ENCODE measurements at regions not wholly inside any gene's neighbourhood (a gene's known extent, or its start where the extent isn't known, plus 50 kb on each side); places are given as distances from the start of the nearest gene placed in this dataset.

DNA sequence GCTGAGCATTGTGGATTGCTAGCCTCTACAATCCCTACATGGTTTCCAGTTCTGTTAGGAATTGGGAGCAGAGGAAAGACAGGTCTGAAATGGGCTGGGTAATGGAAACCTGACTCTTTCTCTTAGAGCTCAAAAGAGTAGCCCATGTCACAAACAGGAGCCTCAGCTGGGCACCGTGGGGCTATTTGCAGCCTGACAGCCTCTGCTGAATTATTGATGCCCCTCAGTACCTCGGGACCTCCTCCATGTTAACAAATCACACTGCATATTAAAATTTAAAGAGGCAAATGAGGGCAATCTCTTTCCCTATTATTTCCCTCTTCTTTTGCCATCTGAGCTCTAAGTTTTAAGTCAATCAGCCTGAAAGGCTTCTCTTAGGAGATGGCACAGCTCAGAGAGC is 157.1 kb downstream of the TSEN15 start:
- Histone ChIP-seq H3K79me2 (ENCODE audit: control insufficient read depth, insufficient read depth, low read length) (no peaks in the 10 kb centered on the region), H4K20me1 (ENCODE audit: control insufficient read depth, extremely low read depth, insufficient read depth, low read length) (no peaks in the 10 kb centered on the region), H3K27me3 (ENCODE audit: control insufficient read depth, insufficient read depth, low read length) (no peaks in the 10 kb centered on the region), H3K36me3 (ENCODE audit: control insufficient read depth, insufficient read depth, low read length) (no peaks in the 10 kb centered on the region), H3K9ac (ENCODE audit: insufficient read depth, low read length) (no peak overlapping the region), H3K27ac (ENCODE audit: insufficient read depth, low read length) (no peak overlapping the region), H2AFZ (ENCODE audit: low read length) (no peak overlapping the region), H3K9me3 (ENCODE audit: control insufficient read depth, insufficient read depth, low read depth, low read length) (no peaks in the 10 kb centered on the region), H3K4me1 (ENCODE audit: control insufficient read depth, extremely low read depth, insufficient read depth, low read length) (peaks cover 3% of the 10 kb centered on the region), H3K4me3 (replicated peaks in 1 of 4; ENCODE audit: control extremely low read depth in 1 of 4, insufficient read depth in 1 of 4, low read depth in 3 of 4, low read length in 4 of 4) (no peak overlapping the region), H3K4me2 (ENCODE audit: extremely low read depth, insufficient read depth, low read length) (no peak overlapping the region)
- DNase-seq (ENCODE audit: low read depth in 2 of 2), result no peak
- no peak for TF ChIP-seq EZH2 (IDR thresholded peaks at IDR 0.05; ENCODE audit: low read length, missing control alignments)
- TF ChIP-seq, protein P1, sequence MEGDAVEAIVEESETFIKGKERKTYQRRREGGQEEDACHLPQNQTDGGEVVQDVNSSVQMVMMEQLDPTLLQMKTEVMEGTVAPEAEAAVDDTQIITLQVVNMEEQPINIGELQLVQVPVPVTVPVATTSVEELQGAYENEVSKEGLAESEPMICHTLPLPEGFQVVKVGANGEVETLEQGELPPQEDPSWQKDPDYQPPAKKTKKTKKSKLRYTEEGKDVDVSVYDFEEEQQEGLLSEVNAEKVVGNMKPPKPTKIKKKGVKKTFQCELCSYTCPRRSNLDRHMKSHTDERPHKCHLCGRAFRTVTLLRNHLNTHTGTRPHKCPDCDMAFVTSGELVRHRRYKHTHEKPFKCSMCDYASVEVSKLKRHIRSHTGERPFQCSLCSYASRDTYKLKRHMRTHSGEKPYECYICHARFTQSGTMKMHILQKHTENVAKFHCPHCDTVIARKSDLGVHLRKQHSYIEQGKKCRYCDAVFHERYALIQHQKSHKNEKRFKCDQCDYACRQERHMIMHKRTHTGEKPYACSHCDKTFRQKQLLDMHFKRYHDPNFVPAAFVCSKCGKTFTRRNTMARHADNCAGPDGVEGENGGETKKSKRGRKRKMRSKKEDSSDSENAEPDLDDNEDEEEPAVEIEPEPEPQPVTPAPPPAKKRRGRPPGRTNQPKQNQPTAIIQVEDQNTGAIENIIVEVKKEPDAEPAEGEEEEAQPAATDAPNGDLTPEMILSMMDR (conservative IDR thresholded peaks at IDR 0.05 in 1 of 2, IDR thresholded peaks at IDR 0.05 in 1 of 2; ENCODE audit: low read depth in 1 of 2, low read length in 2 of 2), result no peak

DNA sequence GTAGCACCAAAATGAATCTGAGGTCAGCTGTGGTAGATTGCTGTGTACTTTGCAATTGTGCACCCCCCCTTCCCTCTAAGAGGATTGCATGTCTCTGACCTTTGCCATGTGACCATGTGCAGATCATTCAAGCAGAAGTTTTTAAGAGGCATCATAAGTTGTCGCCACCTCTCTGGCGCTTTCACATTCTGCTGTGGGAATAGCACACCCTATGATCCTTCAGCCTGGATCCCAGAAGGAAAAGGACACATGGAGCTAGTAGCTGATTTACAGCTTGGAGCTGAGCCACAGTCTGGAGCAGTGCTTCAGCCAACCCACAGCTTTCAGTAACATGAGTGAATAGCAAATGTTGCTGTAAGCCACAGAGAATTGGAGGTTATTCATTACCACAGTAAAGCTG is 158.5 kb downstream of the TSEN15 start:
- peaks cover 3% of the 10 kb centered on the region for H3K4me1 ChIP-seq (ENCODE audit: control insufficient read depth, extremely low read depth, insufficient read depth, low read length)

DNA sequence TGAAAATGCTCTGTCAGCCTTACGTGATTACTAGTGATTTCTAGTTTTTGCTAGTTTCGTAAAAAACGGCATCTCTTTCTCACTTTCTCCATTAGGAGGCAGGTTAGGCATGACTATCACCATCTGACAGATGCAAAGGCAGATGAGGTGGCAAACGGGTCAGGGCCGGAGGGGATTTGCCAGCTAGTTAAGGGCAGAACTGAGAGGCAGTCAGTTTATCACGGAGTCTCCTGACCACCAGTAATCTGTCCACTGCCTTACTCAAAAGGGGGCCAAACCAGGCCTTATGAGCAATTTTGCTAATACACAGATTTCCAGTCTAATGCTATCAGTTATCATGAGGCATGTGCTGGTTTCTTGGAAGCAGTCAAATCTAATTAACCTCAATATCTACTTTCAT is 159.3 kb downstream of the TSEN15 start:
- no peak overlapping the region for H2AFZ ChIP-seq (ENCODE audit: low read length)
- no peaks in the 10 kb centered on the region for H3K27me3 ChIP-seq (ENCODE audit: control insufficient read depth, insufficient read depth, low read length)
- no peaks in the 10 kb centered on the region for H3K9me3 ChIP-seq (ENCODE audit: control insufficient read depth, insufficient read depth, low read depth, low read length)
- H3K36me3 ChIP-seq (ENCODE audit: control insufficient read depth, insufficient read depth, low read length), result no peaks in the 10 kb centered on the region
- H3K4me2 ChIP-seq (ENCODE audit: extremely low read depth, insufficient read depth, low read length), result no peak overlapping the region
- no peaks in the 10 kb centered on the region for H3K79me2 ChIP-seq (ENCODE audit: control insufficient read depth, insufficient read depth, low read length)
- TF ChIP-seq EZH2 (IDR thresholded peaks at IDR 0.05; ENCODE audit: low read length, missing control alignments), result no peak
- TF ChIP-seq, protein P1 (conservative IDR thresholded peaks at IDR 0.05 in 1 of 2, IDR thresholded peaks at IDR 0.05 in 1 of 2; ENCODE audit: low read depth in 1 of 2, low read length in 2 of 2), result no peak
- no peak for DNase-seq (ENCODE audit: low read depth in 2 of 2)
- no peak overlapping the region for H3K27ac ChIP-seq (ENCODE audit: insufficient read depth, low read length)
- H3K9ac ChIP-seq (ENCODE audit: insufficient read depth, low read length), result no peak overlapping the region
- H3K4me3 ChIP-seq (replicated peaks in 1 of 4; ENCODE audit: control extremely low read depth in 1 of 4, insufficient read depth in 1 of 4, low read depth in 3 of 4, low read length in 4 of 4), result no peak overlapping the region
- peaks cover 3% of the 10 kb centered on the region for H3K4me1 ChIP-seq (ENCODE audit: control insufficient read depth, extremely low read depth, insufficient read depth, low read length)
- no peaks in the 10 kb centered on the region for H4K20me1 ChIP-seq (ENCODE audit: control insufficient read depth, extremely low read depth, insufficient read depth, low read length)

More for the DNA sequence above, 158.5 kb downstream of the TSEN15 start:
- H4K20me1 ChIP-seq (ENCODE audit: control insufficient read depth, extremely low read depth, insufficient read depth, low read length), result no peaks in the 10 kb centered on the region
- no peak overlapping the region for H2AFZ ChIP-seq (ENCODE audit: low read length)
- H3K4me3 ChIP-seq (replicated peaks in 1 of 4; ENCODE audit: control extremely low read depth in 1 of 4, insufficient read depth in 1 of 4, low read depth in 3 of 4, low read length in 4 of 4), result no peak overlapping the region
- H3K36me3 ChIP-seq (ENCODE audit: control insufficient read depth, insufficient read depth, low read length), result no peaks in the 10 kb centered on the region
- H3K27ac ChIP-seq (ENCODE audit: insufficient read depth, low read length), result no peak overlapping the region
- H3K27me3 ChIP-seq (ENCODE audit: control insufficient read depth, insufficient read depth, low read length), result no peaks in the 10 kb centered on the region
- no peaks in the 10 kb centered on the region for H3K9me3 ChIP-seq (ENCODE audit: control insufficient read depth, insufficient read depth, low read depth, low read length)
- peak; percentile 62 to 63 for DNase-seq (ENCODE audit: low read depth in 2 of 2)
- H3K79me2 ChIP-seq (ENCODE audit: control insufficient read depth, insufficient read depth, low read length), result no peaks in the 10 kb centered on the region
- H3K4me2 ChIP-seq (ENCODE audit: extremely low read depth, insufficient read depth, low read length), result no peak overlapping the region
- H3K9ac ChIP-seq (ENCODE audit: insufficient read depth, low read length), result no peak overlapping the region
- TF ChIP-seq EZH2 (IDR thresholded peaks at IDR 0.05; ENCODE audit: low read length, missing control alignments), result no peak
- TF ChIP-seq, protein P1 (conservative IDR thresholded peaks at IDR 0.05 in 1 of 2, IDR thresholded peaks at IDR 0.05 in 1 of 2; ENCODE audit: low read depth in 1 of 2, low read length in 2 of 2), result no peak

All from fibroblast of lung (primary cell).